Endothelial cell of umbilical vein (primary cell): ENCODE measurements at regions not wholly inside any gene's neighbourhood (a gene's known extent, or its start where the extent isn't known, plus 50 kb on each side); places are given as distances from the start of the nearest gene placed in this dataset.

ENCODE experiments used
- BruUV-seq: library from RNA; stranded (reverse); fragments of 400-500 nt; replicated peaks from 2 replicates; lab custom pipeline; 2021; lab: Mats Ljungman, UMichigan
- CTCF ChIA-PET: fragments of 300-600, 350-600 bp; sonication (Branson Sonifier 250); formaldehyde crosslinking; loops from one replicate; lab custom pipeline; 2021; ENCODE audit warnings: antibody characterized with exemption, inconsistent platforms; lab: Charles Lee
- POLR2A ChIA-PET: fragments of 300-600, 350-600 bp; sonication (Branson Sonifier 250); formaldehyde crosslinking; loops from one replicate; lab custom pipeline; 2021; ENCODE audit warnings: antibody characterized with exemption, inconsistent platforms; lab: Charles Lee
- DNase-seq: peaks from one replicate; pipeline ENCODE4 v3.0.0-alpha.2; 2011; ENCODE audit warnings: low read depth, low spot score
- FAIRE-seq: peaks from 2 replicates; lab custom pipeline; 2011; peaks lifted over from hg19 to GRCh38; lab: Jason Lieb, UNC
- H2AFZ ChIP-seq: 2 replicates; pipeline ENCODE4 v1.6.0; 2012; ENCODE audit warnings: low read depth, low read length, control low read depth, inconsistent platforms
- H3K27ac ChIP-seq: 2 replicates; pipeline ENCODE4 v1.5.1; 2011; ENCODE audit warnings: low read depth, mild to moderate bottlenecking, control low read depth, low read length, moderate library complexity; ENCODE audit not compliant: insufficient read depth
- H3K27me3 ChIP-seq, 2 experiments: 2 replicates each; pipeline versions ENCODE4 v1.6.0 to v1.6.1; 2011; ENCODE audit warnings: low read length in 2 of 2, mixed read lengths in 1 of 2; ENCODE audit not compliant: control insufficient read depth in 2 of 2, insufficient read depth in 2 of 2
- H3K36me3 ChIP-seq, 2 experiments: 2 replicates in 1 of 2; 3 replicates in 1 of 2; pipeline ENCODE4 v1.5.1; 2011; ENCODE audit warnings: low read length in 2 of 2, mild to moderate bottlenecking in 1 of 2, moderate library complexity in 1 of 2; ENCODE audit not compliant: control insufficient read depth in 2 of 2, insufficient read depth in 2 of 2; ENCODE audit errors: extremely low read depth in 1 of 2
- H3K4me1 ChIP-seq: 3 replicates; pipeline ENCODE4 v1.5.1; 2011; ENCODE audit warnings: mild to moderate bottlenecking, low read length; ENCODE audit not compliant: control insufficient read depth, insufficient read depth; ENCODE audit errors: extremely low read depth
- H3K4me2 ChIP-seq: 2 replicates; pipeline ENCODE4 v1.6.1; 2011; ENCODE audit warnings: low read length, control low read depth, mixed read lengths; ENCODE audit not compliant: insufficient read depth
- H3K4me3 ChIP-seq, 3 experiments: fragments of 200-600 bp in 1 of 3; sonication (generic), shearing (Covaris generic) in 1 of 3; replicated peaks in 1 of 3; 2 replicates each; pipeline ENCODE4 v1.5.1; 2011 to 2016; ENCODE audit warnings: control low read depth in 3 of 3, low read length in 3 of 3, mild to moderate bottlenecking in 2 of 3, inconsistent platforms in 1 of 3, low read depth in 1 of 3, moderate library complexity in 1 of 3; ENCODE audit not compliant: insufficient read depth in 1 of 3
- H3K79me2 ChIP-seq: 2 replicates; pipeline ENCODE4 v1.6.0; 2012; ENCODE audit warnings: low read length, inconsistent platforms; ENCODE audit not compliant: control insufficient read depth, insufficient read depth
- H3K9ac ChIP-seq: replicated peaks from 2 replicates; pipeline ENCODE3; 2011; ENCODE audit warnings: low read length, control low read depth; ENCODE audit not compliant: insufficient read depth; ENCODE audit errors: extremely low read depth
- H3K9me1 ChIP-seq: replicated peaks from 3 replicates; pipeline ENCODE4 v1.6.0; 2011; ENCODE audit warnings: mild to moderate bottlenecking, low read length; ENCODE audit not compliant: control insufficient read depth, insufficient read depth; ENCODE audit errors: extremely low read depth
- H3K9me3 ChIP-seq: replicated peaks from 2 replicates; pipeline ENCODE4 v1.5.1; 2012; ENCODE audit warnings: low read length, inconsistent platforms; ENCODE audit not compliant: control insufficient read depth, insufficient read depth
- H4K20me1 ChIP-seq: replicated peaks from 2 replicates; pipeline ENCODE3; 2011; ENCODE audit warnings: mild to moderate bottlenecking, low read length; ENCODE audit not compliant: control insufficient read depth, insufficient read depth; ENCODE audit errors: extremely low read depth
- CTCF ChIP-seq, 2 donors: IDR thresholded peaks; 1 replicate in 1 of 2; 2 replicates in 1 of 2; pipeline ENCODE4 v1.5.1; 2011; ENCODE audit warnings: low read length in 2 of 2, mild to moderate bottlenecking in 2 of 2, moderate library complexity in 2 of 2, control low read depth in 1 of 2, inconsistent platforms in 1 of 2, low read depth in 1 of 2; ENCODE audit not compliant: insufficient read depth in 1 of 2; ENCODE audit errors: extremely low read depth in 1 of 2
- EZH2 ChIP-seq: IDR thresholded peaks from 2 replicates; pipeline ENCODE4 v1.6.1; 2012; ENCODE audit warnings: borderline replicate concordance, low read depth, mild to moderate bottlenecking, moderate library complexity, low read length, inconsistent platforms; ENCODE audit not compliant: severe bottlenecking
- FOS ChIP-seq: IDR thresholded peaks from 2 replicates; pipeline ENCODE4 v1.6.1; 2011; ENCODE audit warnings: mild to moderate bottlenecking, low read length, moderate library complexity, borderline replicate concordance; ENCODE audit not compliant: insufficient read depth
- GATA2 ChIP-seq: IDR thresholded peaks from 2 replicates; pipeline ENCODE4 v1.7.0; 2011; ENCODE audit warnings: low read depth, mild to moderate bottlenecking, moderate library complexity, mixed read lengths, low read length; ENCODE audit not compliant: insufficient read length, insufficient read depth
- JUN ChIP-seq: IDR thresholded peaks from 2 replicates; pipeline ENCODE4 v1.6.1; 2011; ENCODE audit warnings: borderline replicate concordance, low read depth; ENCODE audit not compliant: insufficient read length, insufficient read depth
- MAX ChIP-seq: IDR thresholded peaks from 2 replicates; pipeline ENCODE4 v1.6.1; 2011; ENCODE audit not compliant: insufficient read depth, insufficient read length
- MYC ChIP-seq: IDR thresholded peaks from one replicate; pipeline ENCODE4 v1.6.1; 2011; ENCODE audit warnings: mild to moderate bottlenecking, low read depth, low read length
- POLR2A ChIP-seq: IDR thresholded peaks from 2 replicates; pipeline ENCODE4 v1.6.1; 2012; ENCODE audit warnings: low read depth, mild to moderate bottlenecking, control low read depth, low read length
- POLR2AphosphoS5 ChIP-seq: IDR thresholded peaks from 2 replicates; pipeline ENCODE4 v1.6.1; 2012; ENCODE audit warnings: low read depth, mild to moderate bottlenecking, control low read depth, low read length, moderate library complexity; ENCODE audit not compliant: insufficient read depth
- dilution Hi-C: fragments of 300-500 bp; cut with MboI; formaldehyde crosslinking; loops from one replicate; pipeline ENCODE4 v1.15.0; 2019; ENCODE audit warnings: low sequenced_read_pairs; ENCODE audit not compliant: extremely low pct_ligation_motif_present
- intact Hi-C: fragments of 100-400 bp; cut with micrococcal nuclease; formaldehyde crosslinking; loops from one replicate; pipeline ENCODE4 v1.10.0; 2022

DNA sequence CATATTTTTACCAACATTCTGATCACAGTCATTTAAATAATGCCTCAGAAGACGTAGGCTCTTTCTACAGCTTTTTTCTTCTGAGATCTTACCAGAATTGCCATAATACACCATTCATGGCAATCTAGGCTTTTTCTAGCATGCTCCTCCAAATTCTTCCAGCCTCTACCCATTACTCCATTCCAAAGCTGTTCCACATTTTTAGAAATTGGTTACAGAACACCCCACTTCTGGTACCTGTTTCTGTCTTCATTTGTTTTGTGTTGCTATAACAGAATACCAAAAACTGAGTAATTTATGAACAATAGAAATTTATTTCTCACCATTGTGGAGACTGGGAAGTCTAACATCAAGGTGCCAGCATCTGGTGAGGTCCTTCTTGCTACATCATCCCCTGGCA, 385.4 kb downstream of the BRINP2 start:
- Histone ChIP-seq H3K9ac (no peak overlapping the region), H3K4me2 (no peak overlapping the region), H3K9me3 (no peaks in the 10 kb centered on the region), H4K20me1 (no peaks in the 10 kb centered on the region), H3K4me3 (no peak overlapping the region), H2AFZ (no peak overlapping the region), H3K36me3 (no peaks in the 10 kb centered on the region), H3K27me3 (no peaks in the 10 kb centered on the region), H3K4me1 (no peaks in the 10 kb centered on the region), H3K27ac (no peak overlapping the region), H3K9me1 (no peaks in the 10 kb centered on the region), H3K79me2 (no peaks in the 10 kb centered on the region)
- ChIA-PET POLR2A (no interaction called here), CTCF (no interaction called here)
- dilution Hi-C loops, result no loop called here
- DNase-seq (no peak), FAIRE-seq (no peak)
- intact Hi-C loops, result no loop called here
- no peak for TF ChIP-seq MYC
- TF ChIP-seq POLR2AphosphoS5, result no peak
- TF ChIP-seq JUN, result no peak
- TF ChIP-seq GATA2, result no peak
- no peak for TF ChIP-seq POLR2A
- TF ChIP-seq MAX, result no peak
- TF ChIP-seq CTCF (IDR thresholded peaks at IDR 0.05; ENCODE audit: extremely low read depth in 1 of 2, insufficient read depth in 1 of 2, low read depth in 1 of 2, low read length in 2 of 2), result no peak
- no peak for TF ChIP-seq FOS
- TF ChIP-seq EZH2, result no peak
- no TSS peak for BruUV-seq
